ENCODE measurements at regions not wholly inside any gene's neighbourhood (a gene's known extent, or its start where the extent isn't known, plus 50 kb on each side); places are given as distances from the start of the nearest gene placed in this dataset.

GRCh38 chr5:124902097-124902821, 155.8 kb upstream of the ZNF608 start:
- no peak overlapping the region for H3K4me3 ChIP-seq (ENCODE audit: low read depth, low read length)
- no peak for TF ChIP-seq CTCF (IDR thresholded peaks at IDR 0.05; ENCODE audit: control insufficient read depth, extremely low read depth, insufficient read depth)
- no peak for DNase-seq (ENCODE audit: low read depth)

- no peak overlapping the region for H3K4me3 ChIP-seq (ENCODE audit: low read depth, low read length)
- DNase-seq (ENCODE audit: low read depth), result no peak
- no peak for TF ChIP-seq CTCF (IDR thresholded peaks at IDR 0.05; ENCODE audit: control insufficient read depth, extremely low read depth, insufficient read depth)
Measured at GRCh38 chr5:124905256-124906130, 159.1 kb upstream of the ZNF608 start.

GRCh38 chr5:124906339-124907097, 160.1 kb upstream of the ZNF608 start:
- H3K4me3 ChIP-seq (ENCODE audit: low read depth, low read length), result no peak overlapping the region
- TF ChIP-seq CTCF (IDR thresholded peaks at IDR 0.05; ENCODE audit: control insufficient read depth, extremely low read depth, insufficient read depth), result peak; percentile 20; the same call in 1 of the 2 replicates
- no peak for DNase-seq (ENCODE audit: low read depth)

- no peak for DNase-seq (ENCODE audit: low read depth)
- no peak overlapping the region for H3K4me3 ChIP-seq (ENCODE audit: low read depth, low read length)
- TF ChIP-seq CTCF (IDR thresholded peaks at IDR 0.05; ENCODE audit: control insufficient read depth, extremely low read depth, insufficient read depth), result no peak
Measured at GRCh38 chr5:124907098-124907644, 160.7 kb upstream of the ZNF608 start.

GRCh38 chr5:124908581-124909451, 162.4 kb upstream of the ZNF608 start:
- TF ChIP-seq CTCF (IDR thresholded peaks at IDR 0.05; ENCODE audit: control insufficient read depth, extremely low read depth, insufficient read depth), result no peak
- no peak overlapping the region for H3K4me3 ChIP-seq (ENCODE audit: low read depth, low read length)
- DNase-seq (ENCODE audit: low read depth), result no peak

GRCh38 chr5:124909734-124910133, 163.3 kb upstream of the ZNF608 start:
- no peak for DNase-seq (ENCODE audit: low read depth)
- no peak overlapping the region for H3K4me3 ChIP-seq (ENCODE audit: low read depth, low read length)
- TF ChIP-seq CTCF (IDR thresholded peaks at IDR 0.05; ENCODE audit: control insufficient read depth, extremely low read depth, insufficient read depth), result no peak

Data from LNCaP clone FGC (cell line).